H1 (cell line): ENCODE measurements at regions not wholly inside any gene's neighbourhood (a gene's known extent, or its start where the extent isn't known, plus 50 kb on each side); places are given as distances from the start of the nearest gene placed in this dataset.

ENCODE experiments used
- CTCF ChIA-PET: fragments of 300-600 bp; sonication (Branson Sonifier 250); formaldehyde crosslinking; loops from one replicate; lab custom pipeline; 2021; ENCODE audit not compliant: partially characterized antibody; lab: Charles Lee
- POLR2A ChIA-PET: fragments of 300-600 bp; sonication (Branson Sonifier 250); formaldehyde crosslinking; loops from one replicate; lab custom pipeline; 2021; ENCODE audit warnings: inconsistent platforms; ENCODE audit not compliant: partially characterized antibody; lab: Charles Lee
- DNase-seq, 2 experiments: peaks; one replicate each; pipeline versions ENCODE4 v3.0.0 to v3.0.0-alpha.2; 2010 to 2022; ENCODE audit warnings: low spot score in 2 of 2, low read depth in 1 of 2, mixed read lengths in 1 of 2
- FAIRE-seq: peaks from 2 replicates; lab custom pipeline; 2011; peaks lifted over from hg19 to GRCh38; lab: Jason Lieb, UNC
- H2AFZ ChIP-seq: 2 replicates; pipeline ENCODE4 v1.8.1; 2012; ENCODE audit warnings: low read length, inconsistent platforms
- H2AK5ac ChIP-seq: 2 replicates; pipeline ENCODE4 v1.6.1; 2013; ENCODE audit warnings: low read depth, low read length
- H2BK120ac ChIP-seq: replicated peaks from 2 replicates; pipeline ENCODE3; 2013; ENCODE audit warnings: low read depth, low read length, inconsistent platforms
- H2BK12ac ChIP-seq: 2 replicates; pipeline ENCODE4 v1.6.1; 2013; ENCODE audit warnings: low read depth, low read length
- H2BK15ac ChIP-seq: 2 replicates; pipeline ENCODE4 v1.6.1; 2013; ENCODE audit warnings: low read length
- H2BK20ac ChIP-seq: 2 replicates; pipeline ENCODE4 v1.6.1; 2013; ENCODE audit warnings: low read length
- H2BK5ac ChIP-seq: 2 replicates; pipeline ENCODE4 v1.6.1; 2013; ENCODE audit warnings: low read depth, low read length
- H3K14ac ChIP-seq: 2 replicates; pipeline ENCODE4 v1.6.1; 2013; ENCODE audit warnings: inconsistent platforms; ENCODE audit not compliant: insufficient read length
- H3K18ac ChIP-seq: 2 replicates; pipeline ENCODE4 v1.6.1; 2013; ENCODE audit warnings: low read length; ENCODE audit errors: extremely low read depth
- H3K23ac ChIP-seq: 2 replicates; pipeline ENCODE4 v1.6.1; 2013; ENCODE audit warnings: inconsistent platforms; ENCODE audit not compliant: insufficient read length
- H3K23me2 ChIP-seq: 2 replicates; pipeline ENCODE4 v1.6.1; 2013; ENCODE audit warnings: low read depth, low read length
- H3K27ac ChIP-seq: 2 replicates; pipeline ENCODE4 v1.6.1; 2011; ENCODE audit warnings: low read depth, low read length, inconsistent platforms
- H3K27me3 ChIP-seq, 4 experiments: replicated peaks in 1 of 4; 1 replicate in 1 of 4; 2 replicates in 3 of 4; pipeline versions ENCODE4 v1.6.1 to v1.8.1; 2011 to 2013; ENCODE audit warnings: low read length in 3 of 4, mild to moderate bottlenecking in 3 of 4, inconsistent platforms in 2 of 4, mixed read lengths in 2 of 4, moderate library complexity in 1 of 4; ENCODE audit not compliant: control insufficient read depth in 3 of 4, insufficient read depth in 3 of 4; ENCODE audit errors: extremely low read depth in 1 of 4
- H3K36me3 ChIP-seq, 4 experiments: 2 replicates each; pipeline versions ENCODE4 v1.6.1 to v1.8.1; 2011 to 2013; ENCODE audit warnings: mild to moderate bottlenecking in 4 of 4, low read length in 3 of 4, moderate library complexity in 2 of 4, control low read depth in 1 of 4, inconsistent platforms in 1 of 4; ENCODE audit not compliant: insufficient read depth in 4 of 4, control insufficient read depth in 2 of 4
- H3K4ac ChIP-seq: replicated peaks from 2 replicates; pipeline ENCODE3; 2013; ENCODE audit warnings: low read length, low read depth, mixed read lengths, inconsistent platforms; ENCODE audit not compliant: insufficient read length
- H3K4me1 ChIP-seq, 4 experiments: replicated peaks in 1 of 4; 1 replicate in 1 of 4; 2 replicates in 3 of 4; pipeline versions ENCODE4 v1.6.1 to v1.8.1; 2011 to 2013; ENCODE audit warnings: low read length in 3 of 4, inconsistent platforms in 2 of 4, mixed read lengths in 1 of 4; ENCODE audit not compliant: insufficient read depth in 4 of 4, control insufficient read depth in 3 of 4
- H3K4me2 ChIP-seq, 2 experiments: 2 replicates each; pipeline versions ENCODE4 v1.6.1 to v1.8.1; 2011 to 2013; ENCODE audit warnings: low read depth in 2 of 2, low read length in 2 of 2, control low read depth in 1 of 2, inconsistent platforms in 1 of 2, mild to moderate bottlenecking in 1 of 2; ENCODE audit not compliant: insufficient read depth in 1 of 2
- H3K4me3 ChIP-seq, 4 experiments: fragments of 200-600, 300-600 bp in 1 of 4; sonication (generic), shearing (Covaris generic), sonication (Bioruptor Twin) in 1 of 4; 2 replicates each; pipeline versions ENCODE4 v1.5.1 to v1.8.1; 2011 to 2016; ENCODE audit warnings: low read length in 4 of 4, low read depth in 3 of 4, control low read depth in 2 of 4, inconsistent platforms in 2 of 4, mild to moderate bottlenecking in 2 of 4, mixed read lengths in 1 of 4, moderate library complexity in 1 of 4; ENCODE audit not compliant: insufficient read depth in 2 of 4; ENCODE audit errors: extremely low read depth in 1 of 4
- H3K56ac ChIP-seq: replicated peaks from 2 replicates; pipeline ENCODE3; 2013; ENCODE audit warnings: low read depth, mild to moderate bottlenecking, mixed read lengths, low read length, inconsistent platforms; ENCODE audit not compliant: insufficient read length
- H3K79me1 ChIP-seq: 2 replicates; pipeline ENCODE4 v1.6.1; 2013; ENCODE audit warnings: low read depth, low read length, control low read depth
- H3K79me2 ChIP-seq, 2 experiments: 2 replicates each; pipeline versions ENCODE4 v1.6.1 to v1.8.1; 2012 to 2013; ENCODE audit warnings: low read length in 2 of 2, mild to moderate bottlenecking in 2 of 2, inconsistent platforms in 1 of 2; ENCODE audit not compliant: insufficient read depth in 2 of 2, control insufficient read depth in 1 of 2
- H3K9ac ChIP-seq, 4 experiments: replicated peaks in 1 of 4; 1 replicate in 1 of 4; 2 replicates in 3 of 4; pipeline versions ENCODE4 v1.6.1 to v1.8.1; 2011 to 2013; ENCODE audit warnings: low read depth in 3 of 4, low read length in 3 of 4, control low read depth in 2 of 4, mild to moderate bottlenecking in 2 of 4, moderate library complexity in 2 of 4, inconsistent platforms in 1 of 4; ENCODE audit errors: extremely low read depth in 1 of 4
- H3K9me3 ChIP-seq, 2 experiments: 2 replicates each; pipeline versions ENCODE4 v1.6.1 to v1.8.1; 2012 to 2013; ENCODE audit warnings: mild to moderate bottlenecking in 2 of 2, moderate library complexity in 2 of 2, control low read depth in 1 of 2, inconsistent platforms in 1 of 2, low read depth in 1 of 2, low read length in 1 of 2, mixed read lengths in 1 of 2; ENCODE audit not compliant: insufficient read depth in 2 of 2
- H4K20me1 ChIP-seq, 2 experiments: replicated peaks in 1 of 2; 2 replicates each; pipeline versions ENCODE3 to v1.8.1; 2011 to 2013; ENCODE audit warnings: inconsistent platforms in 2 of 2, low read length in 2 of 2, mild to moderate bottlenecking in 1 of 2; ENCODE audit not compliant: insufficient read depth in 2 of 2, control insufficient read depth in 1 of 2
- H4K5ac ChIP-seq: 2 replicates; pipeline ENCODE4 v1.6.1; 2013; ENCODE audit warnings: low read length, low read depth, mixed read lengths, inconsistent platforms; ENCODE audit not compliant: insufficient read length
- H4K8ac ChIP-seq: 2 replicates; pipeline ENCODE4 v1.8.0; 2013; ENCODE audit warnings: mild to moderate bottlenecking, moderate library complexity, low read length, inconsistent platforms; ENCODE audit not compliant: insufficient read depth; ENCODE audit errors: extremely low read depth
- H4K91ac ChIP-seq: replicated peaks from 2 replicates; pipeline ENCODE3; 2013; ENCODE audit warnings: low read length, mixed read lengths, inconsistent platforms; ENCODE audit not compliant: insufficient read length
- ASH2L ChIP-seq: fragments of 200-600, 300-600 bp; sonication (generic); IDR thresholded peaks from one replicate; pipeline ENCODE4 v1.7.1; 2017; ENCODE audit warnings: low read length
- CBX8 ChIP-seq: fragments of 300-800, 300-1000 bp; sonication (generic); IDR thresholded peaks from 2 replicates; pipeline ENCODE4 v1.7.1; 2016; ENCODE audit warnings: low read depth, low read length, borderline replicate concordance
- CEBPB ChIP-seq: IDR thresholded peaks from 2 replicates; pipeline ENCODE4 v1.6.1; 2012; ENCODE audit warnings: low read depth, low read length
- CREB1 ChIP-seq: IDR thresholded peaks from 2 replicates; pipeline ENCODE4 v1.6.1; 2012; ENCODE audit warnings: inconsistent platforms
- HDAC6 ChIP-seq: IDR thresholded peaks from one replicate; pipeline ENCODE4 v1.7.1; 2012; ENCODE audit warnings: low read depth, mild to moderate bottlenecking, inconsistent platforms, low read length, moderate library complexity
- JUN ChIP-seq: IDR thresholded peaks from 2 replicates; pipeline ENCODE4 v1.6.1; 2011; ENCODE audit warnings: low read depth, mild to moderate bottlenecking, improper control_type of control experiment, low read length
- KDM1A ChIP-seq: fragments of 200-600, 300-600 bp; sonication (generic); IDR thresholded peaks from 2 replicates; pipeline ENCODE4 v1.7.1; 2016; ENCODE audit warnings: mild to moderate bottlenecking, low read length, borderline replicate concordance
- KDM4A ChIP-seq: IDR thresholded peaks from one replicate; pipeline ENCODE4 v1.7.1; 2012; ENCODE audit warnings: low read depth, mild to moderate bottlenecking, moderate library complexity, low read length, inconsistent platforms; ENCODE audit not compliant: severe bottlenecking
- SAP30 ChIP-seq: fragments of 300-600 bp; sonication (generic); IDR thresholded peaks from 2 replicates; pipeline ENCODE4 v1.7.1; 2012; ENCODE audit warnings: low read length, moderate library complexity, mild to moderate bottlenecking, inconsistent platforms; ENCODE audit not compliant: insufficient read depth, insufficient replicate concordance
- SIRT6 ChIP-seq: IDR thresholded peaks from one replicate; pipeline ENCODE4 v1.7.1; 2012; ENCODE audit warnings: low read length, inconsistent platforms
- SIX5 ChIP-seq: IDR thresholded peaks from 2 replicates; pipeline ENCODE4 v1.6.1; 2011; ENCODE audit warnings: mild to moderate bottlenecking, low read depth, low read length
- SP4 ChIP-seq: IDR thresholded peaks from 2 replicates; pipeline ENCODE4 v1.6.1; 2012; ENCODE audit warnings: low read length, inconsistent platforms
- TEAD4 ChIP-seq: IDR thresholded peaks from 2 replicates; pipeline ENCODE4 v1.6.1; 2012; ENCODE audit warnings: low read depth, low read length, inconsistent platforms, mixed read lengths
- WGBS, 2 experiments: shearing (Covaris generic) in 1 of 2; methylation state at CpG; one replicate each; pipeline versions ENCODE4 v1.1.6 to v1.1.7; 2013 to 2015; ENCODE audit warnings: low lambda C conversion rate in 2 of 2, mixed read lengths in 2 of 2, inconsistent platforms in 1 of 2, low coverage in 1 of 2, missing lambda C conversion rate in 1 of 2; ENCODE audit not compliant: insufficient replicate concordance in 2 of 2, insufficient coverage in 1 of 2, insufficient read length in 1 of 2; ENCODE audit errors: extremely low coverage in 1 of 2, missing lambda C conversion rate in 1 of 2; 5-methylcytosine and 5-hydroxymethylcytosine counted together
- TF ChIP-seq, protein P1 (sequence below): IDR thresholded peaks from 2 replicates; pipeline ENCODE4 v1.6.1; 2012; ENCODE audit warnings: inconsistent platforms
- TF ChIP-seq, protein P2 (sequence below): IDR thresholded peaks from 2 replicates; pipeline ENCODE4 v1.6.1; 2011; ENCODE audit warnings: low read depth, mild to moderate bottlenecking, low read length; ENCODE audit not compliant: insufficient read depth

DNA sequence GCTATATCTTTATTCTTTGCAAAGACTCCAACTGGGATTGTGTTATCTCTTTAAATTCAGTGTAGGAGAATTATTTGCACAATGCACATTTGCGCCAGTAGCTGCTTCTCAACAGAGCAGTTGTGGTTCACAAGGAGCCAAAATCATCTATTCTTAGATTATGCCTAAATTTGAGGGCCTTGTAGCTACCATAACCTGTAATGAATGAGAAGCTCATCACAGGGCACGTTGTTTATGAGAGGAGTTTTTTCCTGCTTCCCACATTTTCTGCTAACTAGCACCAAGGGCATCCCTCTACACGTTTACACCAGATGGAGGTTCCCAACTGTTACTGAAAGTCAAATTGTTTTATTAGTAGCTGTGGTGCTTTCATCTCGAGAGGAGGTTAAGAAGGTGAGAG, 322.4 kb downstream of the TMEM161B start:
- H4K91ac ChIP-seq: no peak overlapping the region
- no peak overlapping the region for H3K4me3 ChIP-seq
- no peaks in the 10 kb centered on the region for H3K23me2 ChIP-seq
- DNase-seq: no peak
- ChIA-PET CTCF (interaction anchor here (2.2 kb wide), 1 partner anchor 14 kb away, joined by 7 read pairs; no protein-coding TSS in a partner anchor), POLR2A (no interaction called here)
- H4K8ac ChIP-seq: no peak overlapping the region
- H3K4ac ChIP-seq: no peak overlapping the region
- H2BK5ac ChIP-seq: no peak overlapping the region
- peaks cover 2 to 12% (median 5%) of the 10 kb centered on the region in 4 experiments; a peak in 5 of 7 replicates for H3K4me1 ChIP-seq
- H3K79me1 ChIP-seq: no peaks in the 10 kb centered on the region
- FAIRE-seq: no peak
- TF ChIP-seq ASH2L: no peak
- TF ChIP-seq, protein P1, sequence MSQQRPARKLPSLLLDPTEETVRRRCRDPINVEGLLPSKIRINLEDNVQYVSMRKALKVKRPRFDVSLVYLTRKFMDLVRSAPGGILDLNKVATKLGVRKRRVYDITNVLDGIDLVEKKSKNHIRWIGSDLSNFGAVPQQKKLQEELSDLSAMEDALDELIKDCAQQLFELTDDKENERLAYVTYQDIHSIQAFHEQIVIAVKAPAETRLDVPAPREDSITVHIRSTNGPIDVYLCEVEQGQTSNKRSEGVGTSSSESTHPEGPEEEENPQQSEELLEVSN: no peak
- TF ChIP-seq SIX5: no peak
- TF ChIP-seq JUN: no peak
- no peak for TF ChIP-seq SP4
- TF ChIP-seq CEBPB: no peak
- TF ChIP-seq CBX8: no peak
- no peak for TF ChIP-seq KDM4A
- TF ChIP-seq, protein P2, sequence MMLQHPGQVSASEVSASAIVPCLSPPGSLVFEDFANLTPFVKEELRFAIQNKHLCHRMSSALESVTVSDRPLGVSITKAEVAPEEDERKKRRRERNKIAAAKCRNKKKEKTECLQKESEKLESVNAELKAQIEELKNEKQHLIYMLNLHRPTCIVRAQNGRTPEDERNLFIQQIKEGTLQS: no peak
- no peak for TF ChIP-seq CREB1
- TF ChIP-seq TEAD4: no peak
- TF ChIP-seq KDM1A: no peak
- no peak for TF ChIP-seq SIRT6
- TF ChIP-seq HDAC6: no peak
- TF ChIP-seq SAP30: no peak
- no peak overlapping the region for H2AFZ ChIP-seq
- H2BK12ac ChIP-seq: no peak overlapping the region
- no peak overlapping the region for H3K4me2 ChIP-seq
- H4K20me1 ChIP-seq: no peaks in the 10 kb centered on the region
- no peak overlapping the region for H3K14ac ChIP-seq
- H3K9me3 ChIP-seq: no peaks in the 10 kb centered on the region
- H2AK5ac ChIP-seq: no peak overlapping the region
- no peak overlapping the region for H2BK15ac ChIP-seq
- no peak overlapping the region for H3K18ac ChIP-seq
- no peak overlapping the region for H2BK120ac ChIP-seq
- no peaks in the 10 kb centered on the region for H3K27me3 ChIP-seq
- H4K5ac ChIP-seq: no peak overlapping the region
- H3K9ac ChIP-seq: no peak overlapping the region
- H3K79me2 ChIP-seq: no peaks in the 10 kb centered on the region
- no peaks in the 10 kb centered on the region for H3K36me3 ChIP-seq
- H3K27ac ChIP-seq: no peak overlapping the region
- WGBS, 2 experiments: 88% methylated on average over 4 of the region's 4 CpGs; no CpG with 5 or more reads in 1 of the 2 experiments
- H3K56ac ChIP-seq: no peak overlapping the region
- no peak overlapping the region for H3K23ac ChIP-seq
- H2BK20ac ChIP-seq: no peak overlapping the region
